H9 (cell line): ENCODE measurements at regions not wholly inside any gene's neighbourhood (a gene's known extent, or its start where the extent isn't known, plus 50 kb on each side); places are given as distances from the start of the nearest gene placed in this dataset.

Experiments used
- DNase-seq: peaks from one replicate; pipeline ENCODE4 v3.0.0-alpha.2; 2017
- H2AFZ ChIP-seq: one replicate; pipeline ENCODE4 v1.6.1; 2013; ENCODE audit warnings: mild to moderate bottlenecking, low read length, control low read depth, moderate library complexity
- H2AK5ac ChIP-seq: 2 replicates; pipeline ENCODE4 v1.6.1; 2013; ENCODE audit warnings: low read length, control low read depth, mixed read lengths; ENCODE audit not compliant: insufficient read length
- H2BK120ac ChIP-seq: one replicate; pipeline ENCODE4 v1.6.1; 2013; ENCODE audit warnings: low read depth, mild to moderate bottlenecking, low read length, control low read depth, inconsistent platforms; ENCODE audit not compliant: poor library complexity, severe bottlenecking
- H2BK12ac ChIP-seq: 2 replicates; pipeline ENCODE4 v1.6.1; 2013; ENCODE audit warnings: low read length, control low read depth, mixed read lengths, low read depth; ENCODE audit not compliant: insufficient read length
- H2BK15ac ChIP-seq: 2 replicates; pipeline ENCODE4 v1.6.1; 2013; ENCODE audit warnings: low read depth, low read length, control low read depth
- H2BK20ac ChIP-seq: one replicate; pipeline ENCODE4 v1.6.1; 2013; ENCODE audit warnings: low read depth, mild to moderate bottlenecking, low read length, control low read depth, inconsistent platforms; ENCODE audit not compliant: poor library complexity, severe bottlenecking
- H2BK5ac ChIP-seq: 2 replicates; pipeline ENCODE4 v1.6.1; 2013; ENCODE audit warnings: low read length, control low read depth, mixed read lengths; ENCODE audit not compliant: insufficient read length
- H3K14ac ChIP-seq: 2 replicates; pipeline ENCODE4 v1.6.1; 2013; ENCODE audit warnings: low read length, control low read depth; ENCODE audit not compliant: insufficient read depth
- H3K18ac ChIP-seq: 2 replicates; pipeline ENCODE4 v1.6.1; 2013; ENCODE audit warnings: low read depth, mild to moderate bottlenecking, mixed read lengths, low read length, control low read depth; ENCODE audit not compliant: insufficient read length
- H3K23ac ChIP-seq: 2 replicates; pipeline ENCODE4 v1.6.1; 2013; ENCODE audit warnings: low read length, control low read depth, mixed read lengths, low read depth; ENCODE audit not compliant: insufficient read length
- H3K23me2 ChIP-seq: 2 replicates; pipeline ENCODE4 v1.6.1; 2013; ENCODE audit warnings: low read depth, mild to moderate bottlenecking, mixed read lengths, low read length, control low read depth; ENCODE audit not compliant: insufficient read length, poor library complexity, severe bottlenecking
- H3K27ac ChIP-seq: 2 replicates; pipeline ENCODE4 v1.5.1; 2013; ENCODE audit warnings: low read length, control low read depth, mixed read lengths, low read depth; ENCODE audit not compliant: insufficient read length
- H3K27me3 ChIP-seq: 2 replicates; pipeline ENCODE4 v1.6.1; 2013; ENCODE audit warnings: low read length, control low read depth, inconsistent platforms; ENCODE audit not compliant: insufficient read depth
- H3K4ac ChIP-seq: 2 replicates; pipeline ENCODE4 v1.6.1; 2013; ENCODE audit warnings: low read depth, mild to moderate bottlenecking, control low read depth, inconsistent platforms, low read length, moderate library complexity
- H3K4me1 ChIP-seq: 2 replicates; pipeline ENCODE4 v1.6.1; 2013; ENCODE audit warnings: low read length, control low read depth, inconsistent platforms; ENCODE audit not compliant: insufficient read depth
- H3K4me2 ChIP-seq: 2 replicates; pipeline ENCODE4 v1.6.1; 2013; ENCODE audit warnings: low read length, control low read depth, mixed read lengths; ENCODE audit not compliant: insufficient read length, insufficient read depth
- H3K56ac ChIP-seq: 2 replicates; pipeline ENCODE4 v1.6.1; 2013; ENCODE audit warnings: low read depth, mild to moderate bottlenecking, mixed read lengths, low read length, control low read depth; ENCODE audit not compliant: insufficient read length
- H3K79me1 ChIP-seq: 2 replicates; pipeline ENCODE4 v1.6.1; 2013; ENCODE audit warnings: low read depth, mild to moderate bottlenecking, moderate library complexity, low read length, control low read depth, inconsistent platforms; ENCODE audit not compliant: insufficient read depth, poor library complexity, severe bottlenecking
- H3K79me2 ChIP-seq: 2 replicates; pipeline ENCODE4 v1.6.1; 2013; ENCODE audit warnings: low read length, control low read depth, inconsistent platforms; ENCODE audit not compliant: insufficient read depth
- H3K9ac ChIP-seq: 2 replicates; pipeline ENCODE4 v1.6.1; 2013; ENCODE audit warnings: low read length, control low read depth, mixed read lengths; ENCODE audit not compliant: insufficient read length; ENCODE audit errors: extremely low read depth
- H3K9me3 ChIP-seq: one replicate; pipeline ENCODE4 v1.6.1; 2013; ENCODE audit warnings: low read depth, low read length, inconsistent platforms; ENCODE audit not compliant: control insufficient read depth
- H3T11ph ChIP-seq: one replicate; pipeline ENCODE4 v1.6.1; 2013; ENCODE audit warnings: mild to moderate bottlenecking, low read length, control low read depth, inconsistent platforms
- H4K20me1 ChIP-seq: one replicate; pipeline ENCODE4 v1.6.1; 2013; ENCODE audit not compliant: control insufficient read depth, insufficient read length, insufficient read depth
- H4K5ac ChIP-seq: 2 replicates; pipeline ENCODE4 v1.6.1; 2013; ENCODE audit warnings: low read depth, mild to moderate bottlenecking, mixed read lengths, low read length, control low read depth; ENCODE audit not compliant: insufficient read length
- H4K8ac ChIP-seq: replicated peaks from 2 replicates; pipeline ENCODE4 v1.6.1; 2013; ENCODE audit warnings: low read length, control low read depth, mixed read lengths, low read depth; ENCODE audit not compliant: insufficient read length
- H4K91ac ChIP-seq: 2 replicates; pipeline ENCODE4 v1.6.1; 2013; ENCODE audit warnings: low read depth, mild to moderate bottlenecking, moderate library complexity, mixed read lengths, low read length, control low read depth; ENCODE audit not compliant: insufficient read length
- H3K27ac Mint-ChIP-seq, 3 experiments: 2 replicates in 2 of 3; 3 replicates in 1 of 3; pipeline ENCODE4 v1.8.0; 2020 to 2021; ENCODE audit warnings: mixed read lengths in 3 of 3, mild to moderate bottlenecking in 1 of 3, moderate library complexity in 1 of 3
- H3K27me3 Mint-ChIP-seq: 2 replicates; pipeline ENCODE4 v1.8.0; 2021; ENCODE audit warnings: low read depth, mild to moderate bottlenecking, moderate library complexity, mixed read lengths
- H3K36me3 Mint-ChIP-seq, 3 experiments: 2 replicates in 2 of 3; 3 replicates in 1 of 3; pipeline ENCODE4 v1.8.0; 2020 to 2021; ENCODE audit warnings: low read depth in 3 of 3, mixed read lengths in 3 of 3; ENCODE audit not compliant: insufficient read depth in 1 of 3
- H3K4me1 Mint-ChIP-seq, 2 experiments: 2 replicates each; pipeline ENCODE4 v1.8.0; 2020; ENCODE audit warnings: mixed read lengths in 2 of 2
- H3K4me3 Mint-ChIP-seq, 2 experiments: 2 replicates in 1 of 2; 3 replicates in 1 of 2; pipeline ENCODE4 v1.8.0; 2020 to 2021; ENCODE audit warnings: mild to moderate bottlenecking in 2 of 2, mixed read lengths in 2 of 2, moderate library complexity in 1 of 2
- H3K9me3 Mint-ChIP-seq, 2 experiments: 2 replicates in 1 of 2; 3 replicates in 1 of 2; pipeline ENCODE4 v1.8.0; 2020; ENCODE audit warnings: mild to moderate bottlenecking in 2 of 2, mixed read lengths in 2 of 2, moderate library complexity in 1 of 2
- TF ChIP-seq, protein P1 (sequence below): fragments of 200-600 bp; sonication (generic); conservative IDR thresholded peaks from 3 replicates; pipeline ENCODE4 v1.8.0; 2021; ENCODE audit warnings: antibody characterized with exemption, mild to moderate bottlenecking

DNA sequence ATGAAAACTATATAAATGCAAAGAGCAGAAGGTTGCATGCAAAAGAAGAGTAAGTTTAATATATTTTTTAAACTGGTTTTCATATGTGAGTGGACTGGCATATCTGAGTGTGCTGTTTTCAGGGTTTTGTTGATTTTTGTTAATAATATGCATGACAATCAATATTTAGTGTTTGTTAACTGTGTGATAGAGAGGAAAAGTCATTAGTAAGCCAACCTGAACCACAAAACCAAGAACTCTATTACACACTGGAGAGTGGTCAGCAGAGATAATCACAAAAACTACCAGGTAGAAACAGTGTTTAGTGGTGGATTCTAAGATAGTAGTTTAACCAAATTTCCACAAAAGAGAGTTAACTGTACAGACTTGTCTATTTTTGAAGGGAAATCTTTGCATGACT, 396.9 kb downstream of the GASK1B start:
- Histone ChIP-seq H4K8ac (no peak overlapping the region), H3K27me3 (no peaks in the 10 kb centered on the region), H3K9me3 (no peaks in the 10 kb centered on the region), H4K5ac (no peak overlapping the region), H2BK12ac (no peak overlapping the region), H3K23me2 (no peaks in the 10 kb centered on the region), H3K23ac (no peak overlapping the region), H3K18ac (no peak overlapping the region), H3K9ac (no peak overlapping the region), H2BK15ac (no peak overlapping the region), H4K91ac (no peak overlapping the region), H3K4ac (no peak overlapping the region), H2BK20ac (no peak overlapping the region), H2AK5ac (no peak overlapping the region), H3K79me1 (no peaks in the 10 kb centered on the region), H3K4me2 (no peak overlapping the region), H2BK120ac (no peak overlapping the region), H3K79me2 (no peaks in the 10 kb centered on the region), H3K14ac (no peak overlapping the region), H4K20me1 (no peaks in the 10 kb centered on the region), H3T11ph (no peak overlapping the region), H2BK5ac (no peak overlapping the region), H3K56ac (no peak overlapping the region), H3K27ac (no peak overlapping the region), H2AFZ (no peak overlapping the region), H3K4me1 (no peaks in the 10 kb centered on the region)
- Mint-ChIP-seq H3K4me1 (no peaks in the 10 kb centered on the region), H3K9me3 (no peaks in the 10 kb centered on the region), H3K27ac (no peak overlapping the region), H3K36me3 (no peaks in the 10 kb centered on the region), H3K27me3 (no peaks in the 10 kb centered on the region), H3K4me3 (no peak overlapping the region)
- DNase-seq = no peak
- TF ChIP-seq, protein P1, sequence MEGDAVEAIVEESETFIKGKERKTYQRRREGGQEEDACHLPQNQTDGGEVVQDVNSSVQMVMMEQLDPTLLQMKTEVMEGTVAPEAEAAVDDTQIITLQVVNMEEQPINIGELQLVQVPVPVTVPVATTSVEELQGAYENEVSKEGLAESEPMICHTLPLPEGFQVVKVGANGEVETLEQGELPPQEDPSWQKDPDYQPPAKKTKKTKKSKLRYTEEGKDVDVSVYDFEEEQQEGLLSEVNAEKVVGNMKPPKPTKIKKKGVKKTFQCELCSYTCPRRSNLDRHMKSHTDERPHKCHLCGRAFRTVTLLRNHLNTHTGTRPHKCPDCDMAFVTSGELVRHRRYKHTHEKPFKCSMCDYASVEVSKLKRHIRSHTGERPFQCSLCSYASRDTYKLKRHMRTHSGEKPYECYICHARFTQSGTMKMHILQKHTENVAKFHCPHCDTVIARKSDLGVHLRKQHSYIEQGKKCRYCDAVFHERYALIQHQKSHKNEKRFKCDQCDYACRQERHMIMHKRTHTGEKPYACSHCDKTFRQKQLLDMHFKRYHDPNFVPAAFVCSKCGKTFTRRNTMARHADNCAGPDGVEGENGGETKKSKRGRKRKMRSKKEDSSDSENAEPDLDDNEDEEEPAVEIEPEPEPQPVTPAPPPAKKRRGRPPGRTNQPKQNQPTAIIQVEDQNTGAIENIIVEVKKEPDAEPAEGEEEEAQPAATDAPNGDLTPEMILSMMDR = no peak
